ENCODE measurements at regions not wholly inside any gene's neighbourhood (a gene's known extent, or its start where the extent isn't known, plus 50 kb on each side); places are given as distances from the start of the nearest gene placed in this dataset.

- no peak for DNase-seq
Measured at GRCh38 chr4:22870847-22871449, 178.2 kb downstream of the GBA3 start.

- DNase-seq = no peak
Measured at GRCh38 chr4:22869235-22869634, 176.5 kb downstream of the GBA3 start.

Data from occipital lobe (tissue), 1 donor.